Nephron progenitor cell (in vitro differentiated cells): ENCODE measurements at regions not wholly inside any gene's neighbourhood (a gene's known extent, or its start where the extent isn't known, plus 50 kb on each side); places are given as distances from the start of the nearest gene placed in this dataset.

Experiments used
- DNase-seq: peaks from one replicate; pipeline ENCODE4 v3.0.0; 2021
- H3K27ac Mint-ChIP-seq: 2 replicates; pipeline ENCODE4 v1.8.0; 2021; ENCODE audit warnings: mild to moderate bottlenecking, moderate library complexity, mixed read lengths
- H3K27me3 Mint-ChIP-seq: 2 replicates; pipeline ENCODE4 v1.8.0; 2021; ENCODE audit warnings: mild to moderate bottlenecking, low read depth, mixed read lengths; ENCODE audit not compliant: poor library complexity
- H3K36me3 Mint-ChIP-seq: 2 replicates; pipeline ENCODE4 v1.8.0; 2021; ENCODE audit warnings: low read depth, mixed read lengths
- H3K4me1 Mint-ChIP-seq: 2 replicates; pipeline ENCODE4 v1.8.0; 2021; ENCODE audit warnings: mixed read lengths
- H3K4me3 Mint-ChIP-seq: 2 replicates; pipeline ENCODE4 v1.8.0; 2021; ENCODE audit warnings: mild to moderate bottlenecking, moderate library complexity, mixed read lengths
- H3K9me3 Mint-ChIP-seq: 2 replicates; pipeline ENCODE4 v1.8.0; 2021; ENCODE audit warnings: mild to moderate bottlenecking, moderate library complexity, mixed read lengths
- TF ChIP-seq, protein P1 (sequence below): fragments of 200-600 bp; sonication (generic); IDR thresholded peaks from 2 replicates; pipeline ENCODE4 v1.5.0; 2021; ENCODE audit warnings: antibody characterized with exemption

- no peak for DNase-seq
- peak overlapping the region; percentile 15 for H3K27ac Mint-ChIP-seq
Measured at GRCh38 chr3:73315706-73316105, 254.2 kb downstream of the EBLN2 start.

GRCh38 chr3:73319179-73319769, 257.8 kb downstream of the EBLN2 start:
- H3K36me3 Mint-ChIP-seq: peaks cover 17% of the 10 kb centered on the region
- DNase-seq: no peak
- H3K4me3 Mint-ChIP-seq: no peak overlapping the region
- peaks cover 66% of the 10 kb centered on the region for H3K4me1 Mint-ChIP-seq
- H3K27ac Mint-ChIP-seq: peak overlapping the region; percentile 26
- H3K27me3 Mint-ChIP-seq: peaks cover 3% of the 10 kb centered on the region
- TF ChIP-seq, protein P1, sequence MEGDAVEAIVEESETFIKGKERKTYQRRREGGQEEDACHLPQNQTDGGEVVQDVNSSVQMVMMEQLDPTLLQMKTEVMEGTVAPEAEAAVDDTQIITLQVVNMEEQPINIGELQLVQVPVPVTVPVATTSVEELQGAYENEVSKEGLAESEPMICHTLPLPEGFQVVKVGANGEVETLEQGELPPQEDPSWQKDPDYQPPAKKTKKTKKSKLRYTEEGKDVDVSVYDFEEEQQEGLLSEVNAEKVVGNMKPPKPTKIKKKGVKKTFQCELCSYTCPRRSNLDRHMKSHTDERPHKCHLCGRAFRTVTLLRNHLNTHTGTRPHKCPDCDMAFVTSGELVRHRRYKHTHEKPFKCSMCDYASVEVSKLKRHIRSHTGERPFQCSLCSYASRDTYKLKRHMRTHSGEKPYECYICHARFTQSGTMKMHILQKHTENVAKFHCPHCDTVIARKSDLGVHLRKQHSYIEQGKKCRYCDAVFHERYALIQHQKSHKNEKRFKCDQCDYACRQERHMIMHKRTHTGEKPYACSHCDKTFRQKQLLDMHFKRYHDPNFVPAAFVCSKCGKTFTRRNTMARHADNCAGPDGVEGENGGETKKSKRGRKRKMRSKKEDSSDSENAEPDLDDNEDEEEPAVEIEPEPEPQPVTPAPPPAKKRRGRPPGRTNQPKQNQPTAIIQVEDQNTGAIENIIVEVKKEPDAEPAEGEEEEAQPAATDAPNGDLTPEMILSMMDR: no peak
- H3K9me3 Mint-ChIP-seq: peaks cover 23% of the 10 kb centered on the region

More at GRCh38 chr3:73315706-73316105, 254.2 kb downstream of the EBLN2 start:
- H3K36me3 Mint-ChIP-seq: peaks cover 5% of the 10 kb centered on the region
- TF ChIP-seq, protein P1: no peak
- peaks cover 38% of the 10 kb centered on the region for H3K4me1 Mint-ChIP-seq
- peaks cover 2% of the 10 kb centered on the region for H3K9me3 Mint-ChIP-seq
- no peak overlapping the region for H3K4me3 Mint-ChIP-seq
- peaks cover 3% of the 10 kb centered on the region for H3K27me3 Mint-ChIP-seq

DNA sequence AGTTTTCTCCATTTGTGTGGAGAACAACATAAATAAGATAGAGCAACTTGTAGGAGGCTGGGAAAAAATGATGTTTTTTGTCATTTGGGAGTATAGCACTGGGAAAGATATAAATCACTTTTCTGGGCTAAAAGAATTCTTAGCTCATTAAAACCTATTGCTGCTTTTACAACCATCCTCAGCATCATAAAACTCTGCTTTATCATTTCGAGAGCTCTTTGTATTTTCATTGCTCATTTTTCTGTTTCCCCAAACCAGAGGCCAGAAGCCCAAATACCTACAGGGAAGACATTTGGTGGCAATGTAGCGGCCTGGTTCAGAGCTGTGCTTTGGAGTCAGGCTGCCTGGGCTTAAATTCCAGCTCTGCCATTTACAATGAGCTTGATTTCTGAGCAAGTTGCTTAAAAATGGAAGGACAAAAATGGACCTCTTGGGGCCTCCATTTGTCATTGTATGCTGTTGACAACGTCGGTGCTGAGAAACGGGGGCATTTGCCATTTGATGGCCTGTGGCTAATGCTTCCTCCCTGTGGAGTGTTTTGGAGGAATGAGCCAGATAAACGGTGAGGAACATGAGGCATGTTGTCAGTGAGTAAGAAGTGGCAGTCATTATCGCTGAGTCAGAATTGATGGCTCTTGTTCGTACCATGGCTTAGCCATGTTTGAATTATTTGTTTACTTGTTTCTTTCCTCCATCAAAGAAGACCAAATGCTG, 260.0 kb downstream of the EBLN2 start:
- Mint-ChIP-seq H3K9me3 (peaks cover 23% of the 10 kb centered on the region), H3K4me1 (peaks cover 69% of the 10 kb centered on the region)
- TF ChIP-seq, protein P1: no peak

GRCh38 chr3:73324203-73325155, 263.0 kb downstream of the EBLN2 start:
- peaks cover 17% of the 10 kb centered on the region for H3K36me3 Mint-ChIP-seq
- no peaks in the 10 kb centered on the region for H3K27me3 Mint-ChIP-seq
- H3K27ac Mint-ChIP-seq: peak overlapping the region; percentile 96
- peak; percentile 14 for DNase-seq
- H3K4me1 Mint-ChIP-seq: peaks cover 69% of the 10 kb centered on the region
- TF ChIP-seq, protein P1: no peak
- peak overlapping the region; percentile 47 for H3K4me3 Mint-ChIP-seq
- peaks cover 23% of the 10 kb centered on the region for H3K9me3 Mint-ChIP-seq

More for the DNA sequence above, 260.0 kb downstream of the EBLN2 start:
- peaks cover 17% of the 10 kb centered on the region for H3K36me3 Mint-ChIP-seq
- peak overlapping the region; percentile 66 for H3K27ac Mint-ChIP-seq
- no peak for DNase-seq
- H3K27me3 Mint-ChIP-seq: peaks cover 3% of the 10 kb centered on the region
- H3K4me3 Mint-ChIP-seq: no peak overlapping the region

DNA sequence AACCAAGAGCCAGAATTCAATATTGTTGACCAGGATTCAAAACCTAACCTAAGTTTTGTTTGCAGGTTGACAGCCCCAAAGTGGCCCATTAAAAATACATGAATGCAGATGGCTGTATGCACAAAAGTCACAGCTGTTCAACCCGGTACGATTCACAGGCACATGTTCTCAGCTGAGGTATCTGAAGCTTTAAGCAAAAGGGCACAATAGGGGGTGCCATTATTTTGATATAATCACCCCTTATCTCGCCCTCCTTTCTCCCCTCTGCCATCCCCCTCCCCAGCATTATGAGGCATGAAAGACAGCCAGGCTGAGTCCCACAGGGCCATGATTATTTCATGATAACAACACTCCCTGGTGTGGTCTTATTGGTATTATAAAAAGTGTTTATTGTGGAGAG, 264.9 kb downstream of the EBLN2 start:
- no peak overlapping the region for H3K4me3 Mint-ChIP-seq
- peaks cover 17% of the 10 kb centered on the region for H3K36me3 Mint-ChIP-seq
- H3K27me3 Mint-ChIP-seq: no peaks in the 10 kb centered on the region
- TF ChIP-seq, protein P1: no peak
- peaks cover 53% of the 10 kb centered on the region for H3K4me1 Mint-ChIP-seq
- H3K27ac Mint-ChIP-seq: no peak overlapping the region
- no peak for DNase-seq
- peaks cover 21% of the 10 kb centered on the region for H3K9me3 Mint-ChIP-seq
